Epithelial cell of proximal tubule (primary cell): ENCODE measurements at regions not wholly inside any gene's neighbourhood (a gene's known extent, or its start where the extent isn't known, plus 50 kb on each side); places are given as distances from the start of the nearest gene placed in this dataset.

Experiments used
- DNase-seq: peaks from one replicate; pipeline ENCODE4 v3.0.0-alpha.2; 2011; ENCODE audit warnings: low read depth
- H3K4me3 ChIP-seq: 2 replicates; pipeline ENCODE4 v1.5.1; 2011; ENCODE audit warnings: low read depth, mild to moderate bottlenecking, low read length
- TF ChIP-seq, protein P1 (sequence below): conservative IDR thresholded peaks from 2 replicates; pipeline ENCODE4 v1.5.1; 2012; ENCODE audit warnings: low read depth, mild to moderate bottlenecking, low read length

DNA sequence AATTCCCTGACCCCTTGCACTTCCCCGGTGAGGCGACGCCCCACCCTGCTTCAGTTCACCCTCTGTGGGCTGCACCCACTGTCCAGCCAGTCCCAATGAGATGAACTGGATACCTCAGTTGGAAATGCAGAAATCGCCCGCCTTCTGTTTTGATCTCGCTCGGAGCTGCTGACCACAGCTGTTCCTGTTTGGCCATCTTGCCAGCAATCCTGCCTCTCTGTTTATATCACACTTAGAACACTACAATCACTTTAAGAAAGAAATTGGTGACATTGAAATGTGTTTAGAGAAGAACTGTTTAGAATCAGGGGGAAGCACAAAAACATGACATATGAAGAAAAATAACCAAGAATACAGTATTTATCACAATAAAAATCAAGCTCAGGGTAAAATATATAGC is 127.5 kb upstream of the SUCLG2 start:
- TF ChIP-seq, protein P1, sequence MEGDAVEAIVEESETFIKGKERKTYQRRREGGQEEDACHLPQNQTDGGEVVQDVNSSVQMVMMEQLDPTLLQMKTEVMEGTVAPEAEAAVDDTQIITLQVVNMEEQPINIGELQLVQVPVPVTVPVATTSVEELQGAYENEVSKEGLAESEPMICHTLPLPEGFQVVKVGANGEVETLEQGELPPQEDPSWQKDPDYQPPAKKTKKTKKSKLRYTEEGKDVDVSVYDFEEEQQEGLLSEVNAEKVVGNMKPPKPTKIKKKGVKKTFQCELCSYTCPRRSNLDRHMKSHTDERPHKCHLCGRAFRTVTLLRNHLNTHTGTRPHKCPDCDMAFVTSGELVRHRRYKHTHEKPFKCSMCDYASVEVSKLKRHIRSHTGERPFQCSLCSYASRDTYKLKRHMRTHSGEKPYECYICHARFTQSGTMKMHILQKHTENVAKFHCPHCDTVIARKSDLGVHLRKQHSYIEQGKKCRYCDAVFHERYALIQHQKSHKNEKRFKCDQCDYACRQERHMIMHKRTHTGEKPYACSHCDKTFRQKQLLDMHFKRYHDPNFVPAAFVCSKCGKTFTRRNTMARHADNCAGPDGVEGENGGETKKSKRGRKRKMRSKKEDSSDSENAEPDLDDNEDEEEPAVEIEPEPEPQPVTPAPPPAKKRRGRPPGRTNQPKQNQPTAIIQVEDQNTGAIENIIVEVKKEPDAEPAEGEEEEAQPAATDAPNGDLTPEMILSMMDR = no peak

DNA sequence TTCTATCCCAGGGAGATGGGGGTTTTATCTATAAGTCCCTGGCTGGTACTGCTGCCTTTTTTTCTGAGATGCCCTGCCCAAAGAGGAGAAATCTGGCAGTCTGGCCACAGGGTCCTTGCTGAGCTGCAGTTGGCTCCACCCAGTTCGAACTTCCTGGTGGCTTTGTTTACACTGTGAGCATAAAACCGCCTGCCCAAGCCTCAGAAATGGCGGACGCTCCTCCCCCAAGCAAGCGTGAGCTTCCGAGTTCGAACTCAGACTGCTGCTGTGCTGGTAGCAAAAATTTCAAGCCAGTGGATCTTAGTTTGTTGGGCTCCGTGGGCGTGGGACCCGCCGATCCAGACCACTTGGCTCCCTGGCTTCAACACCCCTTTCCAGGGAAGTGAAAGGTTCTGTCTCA is 126.8 kb upstream of the SUCLG2 start:
- no peak overlapping the region for H3K4me3 ChIP-seq
- TF ChIP-seq, protein P1 = no peak
- no peak for DNase-seq

More for the DNA sequence above, 127.5 kb upstream of the SUCLG2 start:
- no peak for DNase-seq
- no peak overlapping the region for H3K4me3 ChIP-seq

DNA sequence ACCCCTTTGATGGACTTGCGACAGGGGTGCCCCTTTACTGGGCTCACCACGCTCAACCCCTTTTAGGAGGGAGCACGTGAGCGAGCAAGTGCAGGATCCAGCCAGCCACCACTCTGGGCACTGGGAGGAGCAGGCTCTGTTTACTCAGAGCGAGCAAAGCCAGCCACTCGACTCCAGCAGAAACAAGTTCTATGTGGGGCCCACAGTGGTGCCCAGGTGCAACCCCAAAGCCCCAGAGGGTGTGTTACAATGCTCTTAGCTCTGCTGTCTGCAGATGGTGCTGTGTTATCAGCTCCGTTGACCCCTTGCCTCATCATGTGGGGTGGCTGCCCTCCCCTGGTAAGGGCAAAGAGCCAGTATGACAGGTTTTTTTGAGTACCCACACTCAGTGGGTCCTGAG is 120.3 kb upstream of the SUCLG2 start:
- DNase-seq = no peak
- TF ChIP-seq, protein P1 = no peak
- H3K4me3 ChIP-seq = no peak overlapping the region

DNA sequence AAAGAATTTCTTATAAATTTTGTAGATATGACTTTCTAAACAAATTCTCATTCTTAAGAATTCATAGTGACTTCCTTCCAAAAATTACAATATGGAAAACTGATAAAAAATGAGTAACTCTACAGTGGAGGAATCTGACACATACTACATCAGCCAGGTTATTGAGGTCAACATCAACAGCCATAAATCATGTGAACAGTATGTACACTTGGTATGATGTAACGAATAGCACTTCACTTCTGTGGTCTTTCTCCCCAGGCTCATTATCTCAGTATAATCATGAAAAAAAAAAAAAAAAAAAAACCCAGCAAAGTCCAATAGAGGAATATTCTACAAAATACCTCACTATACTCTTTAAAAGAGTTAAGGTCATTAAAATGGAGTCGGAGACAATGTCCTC is 111.2 kb upstream of the SUCLG2 start:
- no peak for DNase-seq
- TF ChIP-seq, protein P1 = no peak
- H3K4me3 ChIP-seq = no peak overlapping the region

DNA sequence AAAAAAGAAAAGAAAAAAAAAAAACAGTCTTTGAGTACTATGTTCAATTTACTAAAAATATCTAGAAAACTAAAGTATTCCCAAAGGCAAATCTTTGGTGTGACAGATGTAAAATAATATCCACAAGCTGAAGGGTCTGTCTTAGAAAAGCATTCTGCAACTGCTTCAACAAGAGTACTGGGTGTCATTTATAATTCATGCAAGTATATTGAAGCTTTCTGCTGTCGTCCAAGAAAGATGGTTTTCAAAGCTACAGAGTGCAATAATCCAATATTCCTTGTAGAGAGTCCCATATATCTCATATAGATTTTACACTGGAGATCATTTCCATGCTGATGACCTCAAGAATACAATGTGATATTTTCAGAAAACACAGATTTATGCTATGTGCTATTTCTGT is 90.9 kb upstream of the SUCLG2 start:
- H3K4me3 ChIP-seq = no peak overlapping the region
- TF ChIP-seq, protein P1 = no peak

DNA sequence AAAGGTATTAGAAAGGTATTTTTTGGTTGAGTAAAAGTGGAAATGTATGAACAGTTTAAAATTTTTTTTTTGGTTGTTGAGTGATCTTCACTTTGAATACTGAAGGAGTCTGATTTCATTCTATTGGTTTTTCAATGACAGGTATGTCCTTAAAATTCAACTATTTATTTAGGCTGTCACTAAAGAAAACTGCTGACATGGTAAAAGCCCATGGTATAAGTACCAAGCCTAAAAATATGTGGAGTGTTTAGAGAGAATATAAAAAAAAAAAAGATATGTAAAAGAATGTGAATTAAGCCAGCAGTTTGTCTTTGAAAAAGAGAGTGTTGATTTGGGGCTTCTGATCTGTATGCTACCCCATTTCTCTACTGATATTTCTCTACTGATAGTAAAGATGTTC is 90.3 kb upstream of the SUCLG2 start:
- TF ChIP-seq, protein P1 = no peak
- DNase-seq = no peak
- no peak overlapping the region for H3K4me3 ChIP-seq

More for the DNA sequence above, 90.9 kb upstream of the SUCLG2 start:
- no peak for DNase-seq

DNA sequence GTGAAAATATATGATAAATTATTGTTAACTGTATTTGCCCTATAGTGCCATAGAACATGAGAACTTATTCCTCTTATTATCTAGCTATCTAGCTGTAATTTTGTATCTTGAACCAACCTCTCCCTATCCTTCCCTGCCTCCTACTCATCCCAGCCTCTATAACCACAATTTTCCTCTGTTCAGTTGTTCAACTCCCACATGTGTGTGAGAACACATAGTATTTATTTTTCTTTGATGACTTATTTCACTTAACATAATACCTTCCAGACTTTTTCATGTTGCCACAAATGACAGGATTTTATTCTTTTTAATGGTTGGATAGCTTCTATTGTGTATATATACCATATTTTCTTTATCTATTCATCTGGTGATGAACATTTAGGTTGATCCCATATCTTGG is 85.4 kb upstream of the SUCLG2 start:
- DNase-seq = no peak
- TF ChIP-seq, protein P1 = no peak
- no peak overlapping the region for H3K4me3 ChIP-seq
